ENCODE measurements at regions not wholly inside any gene's neighbourhood (a gene's known extent, or its start where the extent isn't known, plus 50 kb on each side); places are given as distances from the start of the nearest gene placed in this dataset.

GRCh38 chr5:57696825-57697570, 214.4 kb upstream of the ACTBL2 start:
- TF ChIP-seq, protein P1, sequence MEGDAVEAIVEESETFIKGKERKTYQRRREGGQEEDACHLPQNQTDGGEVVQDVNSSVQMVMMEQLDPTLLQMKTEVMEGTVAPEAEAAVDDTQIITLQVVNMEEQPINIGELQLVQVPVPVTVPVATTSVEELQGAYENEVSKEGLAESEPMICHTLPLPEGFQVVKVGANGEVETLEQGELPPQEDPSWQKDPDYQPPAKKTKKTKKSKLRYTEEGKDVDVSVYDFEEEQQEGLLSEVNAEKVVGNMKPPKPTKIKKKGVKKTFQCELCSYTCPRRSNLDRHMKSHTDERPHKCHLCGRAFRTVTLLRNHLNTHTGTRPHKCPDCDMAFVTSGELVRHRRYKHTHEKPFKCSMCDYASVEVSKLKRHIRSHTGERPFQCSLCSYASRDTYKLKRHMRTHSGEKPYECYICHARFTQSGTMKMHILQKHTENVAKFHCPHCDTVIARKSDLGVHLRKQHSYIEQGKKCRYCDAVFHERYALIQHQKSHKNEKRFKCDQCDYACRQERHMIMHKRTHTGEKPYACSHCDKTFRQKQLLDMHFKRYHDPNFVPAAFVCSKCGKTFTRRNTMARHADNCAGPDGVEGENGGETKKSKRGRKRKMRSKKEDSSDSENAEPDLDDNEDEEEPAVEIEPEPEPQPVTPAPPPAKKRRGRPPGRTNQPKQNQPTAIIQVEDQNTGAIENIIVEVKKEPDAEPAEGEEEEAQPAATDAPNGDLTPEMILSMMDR (IDR thresholded peaks at IDR 0.05) = no peak
- TF ChIP-seq ZFX (IDR thresholded peaks at IDR 0.05; ENCODE audit: borderline replicate concordance) = no peak

Measured in 22Rv1 (cell line).